GM12892 (cell line): ENCODE measurements at regions not wholly inside any gene's neighbourhood (a gene's known extent, or its start where the extent isn't known, plus 50 kb on each side); places are given as distances from the start of the nearest gene placed in this dataset.

ENCODE experiments used
- DNase-seq: peaks from one replicate; pipeline ENCODE4 v3.0.0; 2011; ENCODE audit not compliant: insufficient read length
- FAIRE-seq: peaks from 2 replicates; lab custom pipeline; 2011; peaks lifted over from hg19 to GRCh38; lab: Jason Lieb, UNC
- POLR2A ChIP-seq: IDR thresholded peaks from 2 replicates; pipeline ENCODE4 v1.6.1; 2011; ENCODE audit warnings: low read depth, low read length, control low read depth
- POLR2AphosphoS5 ChIP-seq: IDR thresholded peaks from 2 replicates; pipeline ENCODE4 v1.6.1; 2011; ENCODE audit warnings: low read depth, low read length, control low read depth
- TAF1 ChIP-seq: IDR thresholded peaks from 2 replicates; pipeline ENCODE4 v1.6.1; 2011; ENCODE audit warnings: low read depth, mild to moderate bottlenecking, control low read depth, low read length, borderline replicate concordance

DNA sequence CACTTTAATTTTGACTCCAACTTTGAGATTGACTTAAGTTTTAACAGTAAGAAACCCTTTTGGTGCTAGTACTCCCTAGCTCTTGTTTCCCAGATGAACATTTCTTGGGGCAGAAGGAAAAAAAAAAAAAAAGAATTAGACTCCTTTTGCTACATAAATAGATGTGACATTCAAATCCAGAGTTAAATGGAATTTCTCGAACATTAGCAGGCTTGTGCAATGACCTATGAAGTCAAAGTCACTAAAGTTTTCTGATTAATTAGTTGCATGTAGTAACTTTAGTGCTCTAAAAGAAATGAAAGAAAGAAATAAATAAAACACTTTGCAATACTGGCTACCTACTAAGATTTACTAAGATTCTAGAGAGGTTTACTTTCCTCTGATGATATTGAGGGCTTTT lies 106.8 kb downstream of the TMEM174 start:
- TF ChIP-seq POLR2AphosphoS5 (no peak), POLR2A (no peak), TAF1 (no peak)
- DNase-seq = no peak
- FAIRE-seq = no peak

GRCh38 chr5:73278693-73279092 lies 105.7 kb downstream of the TMEM174 start:
- DNase-seq (no peak), FAIRE-seq (no peak)
- no peak for TF ChIP-seq POLR2A
- TF ChIP-seq TAF1 = no peak
- no peak for TF ChIP-seq POLR2AphosphoS5

DNA sequence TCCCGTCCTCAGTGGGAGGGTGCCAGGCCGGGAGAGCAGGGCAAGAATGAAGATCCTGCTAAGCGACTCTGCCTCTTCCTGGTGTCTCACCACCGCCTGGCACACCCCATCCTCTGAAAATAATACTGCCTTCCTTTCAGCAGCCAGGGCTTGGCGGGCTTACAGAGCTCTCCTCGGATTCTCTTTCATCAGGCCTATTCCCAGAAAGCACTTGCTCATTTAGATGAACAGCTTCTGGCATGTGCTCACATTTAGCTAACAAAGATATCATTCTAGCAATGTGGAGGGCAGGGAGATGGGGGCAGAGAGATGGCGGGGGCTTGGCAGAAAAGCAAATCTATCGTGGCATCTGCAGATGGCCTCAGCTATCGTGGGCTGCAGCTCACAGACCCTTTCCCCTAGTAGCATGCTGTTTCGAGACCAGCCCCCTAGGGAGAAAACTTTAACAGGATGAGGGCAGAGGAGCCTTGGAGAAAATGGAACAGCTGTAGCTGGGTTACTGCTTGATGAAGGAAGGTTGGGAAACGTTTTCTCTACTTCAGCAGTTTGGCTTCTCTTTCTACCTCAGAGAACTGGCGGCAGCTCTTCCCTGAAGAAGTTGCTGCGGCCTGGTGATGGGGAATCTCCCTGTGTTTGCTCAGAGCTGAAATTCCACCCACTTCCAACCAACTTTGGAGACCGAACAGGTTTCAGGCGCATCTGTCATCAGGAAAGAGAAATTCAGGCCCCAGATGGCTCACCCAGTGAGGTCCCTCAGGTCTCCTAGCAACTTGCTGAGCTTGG lies 102.1 kb downstream of the TMEM174 start:
- no peak for FAIRE-seq
- TF ChIP-seq POLR2A (no peak), POLR2AphosphoS5 (no peak), TAF1 (no peak)
- DNase-seq = no peak

- no peak for FAIRE-seq
- no peak for DNase-seq
- TF ChIP-seq POLR2A (no peak), TAF1 (no peak), POLR2AphosphoS5 (no peak)
These were observed 101.1 kb downstream of the TMEM174 start for GRCh38 chr5:73274121-73274520.

- no peak for FAIRE-seq
- no peak for DNase-seq
- TF ChIP-seq TAF1 (no peak), POLR2AphosphoS5 (no peak), POLR2A (no peak)
These were observed 100.5 kb downstream of the TMEM174 start for GRCh38 chr5:73273379-73274050.

DNA sequence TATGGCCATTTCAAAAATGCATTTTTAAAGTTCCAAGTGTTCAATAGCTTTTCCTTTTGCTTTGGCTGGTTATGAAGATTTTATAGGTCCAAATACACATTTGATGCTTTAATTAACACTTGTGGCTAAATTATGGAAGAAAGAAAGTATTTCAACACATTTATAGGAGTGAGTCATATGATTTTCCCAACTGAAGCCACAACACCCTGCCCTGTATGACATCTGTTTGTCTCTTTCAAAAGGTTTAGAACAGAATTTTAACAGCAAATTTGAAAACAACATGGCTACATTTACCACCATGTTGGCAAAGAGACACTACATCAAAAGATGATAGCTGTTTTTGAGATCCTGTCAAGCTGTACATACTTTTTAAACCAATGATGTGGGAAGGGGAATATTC lies 99.4 kb downstream of the TMEM174 start:
- no peak for DNase-seq
- no peak for FAIRE-seq
- TF ChIP-seq POLR2A = no peak

- no peak for TF ChIP-seq POLR2A
- no peak for TF ChIP-seq TAF1
- no peak for TF ChIP-seq POLR2AphosphoS5
- no peak for DNase-seq
- FAIRE-seq = no peak
These were observed 95.8 kb downstream of the TMEM174 start for GRCh38 chr5:73268826-73269225.

DNA sequence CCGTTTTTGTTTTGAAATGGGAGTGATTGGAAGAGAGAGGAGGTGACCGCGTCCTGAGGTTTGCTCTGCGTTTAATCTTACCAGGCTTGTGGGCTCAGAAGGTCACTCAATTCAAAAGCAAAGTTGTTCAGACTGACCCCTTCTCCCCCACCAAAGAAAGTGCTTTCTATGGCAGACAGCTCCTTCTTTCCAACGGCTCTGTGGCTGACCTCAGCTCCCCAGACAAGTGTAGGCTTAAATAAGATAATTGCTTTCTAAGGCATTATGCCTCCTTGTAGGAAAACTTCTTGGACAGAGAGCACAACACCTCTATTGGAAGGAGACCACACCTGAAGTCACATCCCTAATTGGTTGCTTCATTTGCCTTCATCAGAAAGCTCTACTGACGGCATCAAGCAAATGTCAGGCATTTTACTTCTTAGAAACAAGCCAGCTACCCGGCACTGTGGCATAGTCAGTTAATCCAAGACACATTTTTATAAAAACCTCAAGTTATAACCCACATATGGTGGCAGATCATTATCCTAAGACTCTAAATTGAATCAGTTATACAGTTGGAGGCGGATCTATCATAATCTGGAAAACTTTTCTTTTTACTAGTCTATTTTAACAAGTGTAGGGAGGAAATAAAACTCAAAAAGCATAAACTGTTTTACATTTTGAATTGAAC lies 94.9 kb downstream of the TMEM174 start:
- FAIRE-seq (no peak), DNase-seq (no peak)
- no peak for TF ChIP-seq POLR2AphosphoS5
- no peak for TF ChIP-seq POLR2A
- no peak for TF ChIP-seq TAF1

GRCh38 chr5:73266925-73267765 lies 94.2 kb downstream of the TMEM174 start:
- FAIRE-seq = no peak
- TF ChIP-seq POLR2A (no peak), POLR2AphosphoS5 (no peak), TAF1 (no peak)
- DNase-seq = no peak

- TF ChIP-seq POLR2A (no peak), POLR2AphosphoS5 (no peak), TAF1 (no peak)
- no peak for DNase-seq
- no peak for FAIRE-seq
These were observed 93.3 kb downstream of the TMEM174 start for GRCh38 chr5:73266176-73266738.
